ENCODE measurements at regions not wholly inside any gene's neighbourhood (a gene's known extent, or its start where the extent isn't known, plus 50 kb on each side); places are given as distances from the start of the nearest gene placed in this dataset.
"Not testable (repeated sequence)": the region's sequence is repeated elsewhere in the genome, so short reads cannot be mapped to it uniquely, and the experiment has no call there.

GRCh38 chr3:20935791-20936190 lies 749.8 kb upstream of the SGO1 start:
- Mint-ChIP-seq H3K27me3 (ENCODE audit: unreplicated experiment) (no peaks in the 10 kb centered on the region), H3K4me3 (ENCODE audit: unreplicated experiment) (no peak overlapping the region), H3K27ac (ENCODE audit: unreplicated experiment) (no peak overlapping the region), H3K9me3 (ENCODE audit: unreplicated experiment) (no peaks in the 10 kb centered on the region), H3K36me3 (ENCODE audit: unreplicated experiment) (no peaks in the 10 kb centered on the region), H3K4me1 (ENCODE audit: unreplicated experiment) (no peaks in the 10 kb centered on the region)
- TF ChIP-seq, protein P1, sequence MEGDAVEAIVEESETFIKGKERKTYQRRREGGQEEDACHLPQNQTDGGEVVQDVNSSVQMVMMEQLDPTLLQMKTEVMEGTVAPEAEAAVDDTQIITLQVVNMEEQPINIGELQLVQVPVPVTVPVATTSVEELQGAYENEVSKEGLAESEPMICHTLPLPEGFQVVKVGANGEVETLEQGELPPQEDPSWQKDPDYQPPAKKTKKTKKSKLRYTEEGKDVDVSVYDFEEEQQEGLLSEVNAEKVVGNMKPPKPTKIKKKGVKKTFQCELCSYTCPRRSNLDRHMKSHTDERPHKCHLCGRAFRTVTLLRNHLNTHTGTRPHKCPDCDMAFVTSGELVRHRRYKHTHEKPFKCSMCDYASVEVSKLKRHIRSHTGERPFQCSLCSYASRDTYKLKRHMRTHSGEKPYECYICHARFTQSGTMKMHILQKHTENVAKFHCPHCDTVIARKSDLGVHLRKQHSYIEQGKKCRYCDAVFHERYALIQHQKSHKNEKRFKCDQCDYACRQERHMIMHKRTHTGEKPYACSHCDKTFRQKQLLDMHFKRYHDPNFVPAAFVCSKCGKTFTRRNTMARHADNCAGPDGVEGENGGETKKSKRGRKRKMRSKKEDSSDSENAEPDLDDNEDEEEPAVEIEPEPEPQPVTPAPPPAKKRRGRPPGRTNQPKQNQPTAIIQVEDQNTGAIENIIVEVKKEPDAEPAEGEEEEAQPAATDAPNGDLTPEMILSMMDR (IDR thresholded peaks at IDR 0.05), result no peak
- DNase-seq (ENCODE audit: extremely low spot score, unreplicated experiment), result no peak

DNA sequence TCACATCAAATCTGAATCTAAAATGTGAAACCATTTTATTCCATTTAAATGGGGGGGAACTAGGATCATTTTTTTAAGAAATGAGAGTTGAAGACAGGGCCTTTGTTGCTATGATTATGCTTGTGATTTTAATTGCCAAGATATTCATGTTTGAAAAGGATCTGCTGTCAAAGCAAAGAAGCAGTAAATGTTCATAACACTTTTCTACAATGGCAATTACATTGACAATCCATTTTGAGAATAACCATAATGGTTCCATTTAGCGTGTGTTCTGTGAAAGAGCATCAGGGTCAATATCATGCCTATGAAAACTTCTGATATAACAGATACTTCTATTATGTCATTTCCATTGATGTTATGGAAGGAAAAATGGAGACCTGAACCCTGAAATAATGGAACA lies 745.8 kb upstream of the SGO1 start:
- no peak overlapping the region for H3K27ac Mint-ChIP-seq (ENCODE audit: unreplicated experiment)
- H3K4me3 Mint-ChIP-seq (ENCODE audit: unreplicated experiment), result no peak overlapping the region
- H3K36me3 Mint-ChIP-seq (ENCODE audit: unreplicated experiment), result no peaks in the 10 kb centered on the region
- H3K27me3 Mint-ChIP-seq (ENCODE audit: unreplicated experiment), result no peaks in the 10 kb centered on the region
- no peak for DNase-seq (ENCODE audit: extremely low spot score, unreplicated experiment)
- H3K9me3 Mint-ChIP-seq (ENCODE audit: unreplicated experiment), result no peaks in the 10 kb centered on the region
- H3K4me1 Mint-ChIP-seq (ENCODE audit: unreplicated experiment), result no peaks in the 10 kb centered on the region
- TF ChIP-seq, protein P1 (IDR thresholded peaks at IDR 0.05), result no peak

- Mint-ChIP-seq H3K27me3 (ENCODE audit: unreplicated experiment) (no peaks in the 10 kb centered on the region), H3K9me3 (ENCODE audit: unreplicated experiment) (no peaks in the 10 kb centered on the region), H3K27ac (ENCODE audit: unreplicated experiment) (no peak overlapping the region), H3K4me3 (ENCODE audit: unreplicated experiment) (no peak overlapping the region), H3K36me3 (ENCODE audit: unreplicated experiment) (no peaks in the 10 kb centered on the region), H3K4me1 (ENCODE audit: unreplicated experiment) (no peaks in the 10 kb centered on the region)
- TF ChIP-seq, protein P1 (IDR thresholded peaks at IDR 0.05), result peak; percentile 37
- DNase-seq (ENCODE audit: extremely low spot score, unreplicated experiment), result no peak
Observed at GRCh38 chr3:20930034-20930433, 744.0 kb upstream of the SGO1 start.

- no peaks in the 10 kb centered on the region for H3K36me3 Mint-ChIP-seq (ENCODE audit: unreplicated experiment)
- H3K9me3 Mint-ChIP-seq (ENCODE audit: unreplicated experiment), result peaks cover 12% of the 10 kb centered on the region
- H3K27ac Mint-ChIP-seq (ENCODE audit: unreplicated experiment), result no peak overlapping the region
- H3K27me3 Mint-ChIP-seq (ENCODE audit: unreplicated experiment), result no peaks in the 10 kb centered on the region
- H3K4me1 Mint-ChIP-seq (ENCODE audit: unreplicated experiment), result no peaks in the 10 kb centered on the region
- TF ChIP-seq, protein P1 (IDR thresholded peaks at IDR 0.05), result no peak
- DNase-seq (ENCODE audit: extremely low spot score, unreplicated experiment), result no peak
- H3K4me3 Mint-ChIP-seq (ENCODE audit: unreplicated experiment), result no peak overlapping the region
Observed at GRCh38 chr3:20924646-20925385, 738.8 kb upstream of the SGO1 start.

DNA sequence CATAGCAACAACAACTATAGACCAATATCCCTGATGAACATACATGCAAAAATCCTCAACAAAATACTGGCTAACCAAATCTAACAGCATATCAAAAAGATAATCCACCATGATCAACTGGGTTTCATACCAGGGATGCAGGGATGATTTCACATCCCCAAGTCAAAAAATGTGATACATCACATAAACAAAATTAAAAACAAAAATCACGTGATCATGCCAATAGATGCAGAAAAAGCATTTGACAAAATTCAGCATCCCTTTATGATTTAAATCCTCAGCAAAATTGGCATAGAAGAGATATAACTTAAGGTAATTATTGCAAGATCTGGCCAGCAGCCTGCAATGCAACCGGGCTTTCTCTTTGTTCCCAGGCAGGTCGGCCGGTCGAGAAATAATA lies 735.1 kb upstream of the SGO1 start:
- not testable (repeated sequence) for H3K4me1 Mint-ChIP-seq (ENCODE audit: unreplicated experiment); H3K4me3 Mint-ChIP-seq (ENCODE audit: unreplicated experiment); H3K27ac Mint-ChIP-seq (ENCODE audit: unreplicated experiment); H3K36me3 Mint-ChIP-seq (ENCODE audit: unreplicated experiment); H3K27me3 Mint-ChIP-seq (ENCODE audit: unreplicated experiment); DNase-seq (ENCODE audit: extremely low spot score, unreplicated experiment)
- H3K9me3 Mint-ChIP-seq (ENCODE audit: unreplicated experiment), result peaks cover 30% of the 10 kb centered on the region

Measured in osteocyte (in vitro differentiated cells).